GM13977 (cell line): ENCODE measurements at regions not wholly inside any gene's neighbourhood (a gene's known extent, or its start where the extent isn't known, plus 50 kb on each side); places are given as distances from the start of the nearest gene placed in this dataset.
"Not testable (repeated sequence)": the region's sequence is repeated elsewhere in the genome, so short reads cannot be mapped to it uniquely, and the experiment has no call there.

ENCODE experiments used
- DNase-seq: peaks from one replicate; pipeline ENCODE4 v3.0.0; 2012; ENCODE audit warnings: low spot score
- in situ Hi-C: fragments of 300-500 bp; cut with MboI; formaldehyde crosslinking; loops from one replicate; pipeline ENCODE4 v1.12.0; 2022; ENCODE audit warnings: low sequenced_read_pairs, low pct_unique_long_range_greater_than_20kb, mixed read lengths, inconsistent platforms; ENCODE audit not compliant: unreplicated experiment
- TF ChIP-seq, protein P1 (sequence below): IDR thresholded peaks from 2 replicates; pipeline ENCODE4 v1.5.1; 2012; ENCODE audit warnings: mild to moderate bottlenecking, control low read depth; ENCODE audit not compliant: insufficient read depth; ENCODE audit errors: extremely low read depth, missing control alignments

DNA sequence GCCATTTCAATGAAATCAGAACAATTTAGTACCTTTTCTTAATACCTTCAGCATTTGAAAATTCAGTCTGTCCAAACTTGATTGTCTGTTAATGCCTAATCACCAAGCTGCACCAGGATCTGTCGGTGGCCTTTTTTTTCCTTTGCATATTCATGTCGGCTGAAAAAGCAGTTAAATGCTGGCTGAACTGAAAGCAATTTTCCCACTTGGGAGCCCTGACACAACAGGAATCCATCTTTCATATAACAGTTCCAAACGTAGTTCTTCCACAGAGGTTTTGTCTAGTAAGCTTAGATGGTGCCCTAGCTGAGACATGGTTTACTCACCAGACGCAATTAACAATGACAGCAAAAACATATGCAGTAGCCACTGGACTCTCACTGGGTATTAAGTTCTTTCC is 83.6 kb upstream of the CHCHD3 start:
- no peak for DNase-seq
- in situ Hi-C loops, result no loop called here
- TF ChIP-seq, protein P1, sequence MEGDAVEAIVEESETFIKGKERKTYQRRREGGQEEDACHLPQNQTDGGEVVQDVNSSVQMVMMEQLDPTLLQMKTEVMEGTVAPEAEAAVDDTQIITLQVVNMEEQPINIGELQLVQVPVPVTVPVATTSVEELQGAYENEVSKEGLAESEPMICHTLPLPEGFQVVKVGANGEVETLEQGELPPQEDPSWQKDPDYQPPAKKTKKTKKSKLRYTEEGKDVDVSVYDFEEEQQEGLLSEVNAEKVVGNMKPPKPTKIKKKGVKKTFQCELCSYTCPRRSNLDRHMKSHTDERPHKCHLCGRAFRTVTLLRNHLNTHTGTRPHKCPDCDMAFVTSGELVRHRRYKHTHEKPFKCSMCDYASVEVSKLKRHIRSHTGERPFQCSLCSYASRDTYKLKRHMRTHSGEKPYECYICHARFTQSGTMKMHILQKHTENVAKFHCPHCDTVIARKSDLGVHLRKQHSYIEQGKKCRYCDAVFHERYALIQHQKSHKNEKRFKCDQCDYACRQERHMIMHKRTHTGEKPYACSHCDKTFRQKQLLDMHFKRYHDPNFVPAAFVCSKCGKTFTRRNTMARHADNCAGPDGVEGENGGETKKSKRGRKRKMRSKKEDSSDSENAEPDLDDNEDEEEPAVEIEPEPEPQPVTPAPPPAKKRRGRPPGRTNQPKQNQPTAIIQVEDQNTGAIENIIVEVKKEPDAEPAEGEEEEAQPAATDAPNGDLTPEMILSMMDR, result no peak

DNA sequence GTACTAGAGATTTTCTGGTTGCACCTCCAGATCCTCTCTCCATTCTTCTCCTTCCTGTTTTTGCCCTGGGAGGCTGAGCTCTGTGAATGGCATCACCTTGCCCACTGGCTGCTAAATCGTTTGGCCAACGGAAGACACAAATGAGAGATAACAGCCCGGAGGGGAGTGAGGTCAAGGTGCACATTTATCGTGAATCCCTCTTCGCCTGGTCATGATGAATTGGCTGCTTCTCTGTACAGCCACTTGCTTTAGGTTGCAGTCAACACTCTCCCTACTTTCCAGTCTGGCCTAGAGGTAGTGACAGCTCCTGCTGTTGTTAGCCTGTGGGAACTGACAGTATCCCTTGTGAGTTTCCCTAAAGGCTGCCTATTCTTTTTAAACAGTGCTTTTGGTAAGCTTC is 85.4 kb upstream of the CHCHD3 start:
- in situ Hi-C loops, result no loop called here
- TF ChIP-seq, protein P1, result no peak
- DNase-seq, result no peak

DNA sequence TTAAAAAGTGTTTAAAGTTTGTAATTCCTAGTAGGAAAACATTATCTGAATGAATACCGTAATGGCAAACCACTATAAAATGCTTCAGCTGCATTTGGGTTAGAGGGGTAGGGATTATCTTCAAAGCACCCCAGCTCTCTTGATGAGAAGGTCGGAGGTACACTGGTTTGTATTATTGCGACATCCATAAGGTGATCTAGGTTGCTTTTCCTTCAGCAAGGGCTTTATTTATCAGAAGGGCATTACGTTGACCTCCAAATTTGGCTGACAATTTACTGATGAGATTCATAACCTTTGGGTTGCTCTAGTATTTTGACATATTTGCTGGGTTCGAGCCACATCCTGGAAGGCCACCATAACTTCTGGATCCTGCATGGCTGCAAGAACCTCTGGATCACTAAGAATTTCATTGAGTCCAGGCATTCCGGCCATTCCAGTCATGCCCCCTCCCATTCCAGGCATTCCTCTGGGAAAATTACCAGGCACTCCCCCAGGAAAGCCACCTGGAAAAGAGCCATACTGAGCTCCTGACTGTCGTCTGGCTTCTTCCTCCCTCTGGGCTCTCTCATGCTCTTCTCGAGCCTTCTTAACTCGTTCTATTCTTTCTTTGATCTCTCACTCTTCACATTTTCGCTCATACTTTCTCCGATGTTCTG is 83.6 kb upstream of the EXOC4 start:
- in situ Hi-C loops, DNase-seq: not testable (repeated sequence)

DNA sequence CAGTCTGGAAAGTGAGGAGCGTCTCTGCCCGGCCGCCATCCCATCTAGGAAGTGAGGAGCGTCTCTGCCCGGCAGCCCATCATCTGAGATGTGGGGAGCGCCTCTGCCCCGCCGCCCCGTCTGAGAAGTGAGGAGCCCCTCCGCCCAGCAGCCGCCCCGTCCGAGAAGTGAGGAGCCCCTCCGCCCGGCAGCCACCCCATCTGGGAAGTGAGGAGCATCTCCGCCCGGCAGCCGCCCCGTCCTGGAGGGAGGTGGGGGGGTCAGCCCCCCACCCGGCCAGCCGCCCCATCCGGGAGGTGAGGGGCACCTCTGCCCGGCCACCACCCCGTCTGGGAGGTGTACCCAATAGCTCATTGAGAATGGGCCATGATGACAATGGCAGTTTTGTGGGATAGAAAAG is 75.4 kb upstream of the EXOC4 start:
- DNase-seq, in situ Hi-C loops: not testable (repeated sequence)

DNA sequence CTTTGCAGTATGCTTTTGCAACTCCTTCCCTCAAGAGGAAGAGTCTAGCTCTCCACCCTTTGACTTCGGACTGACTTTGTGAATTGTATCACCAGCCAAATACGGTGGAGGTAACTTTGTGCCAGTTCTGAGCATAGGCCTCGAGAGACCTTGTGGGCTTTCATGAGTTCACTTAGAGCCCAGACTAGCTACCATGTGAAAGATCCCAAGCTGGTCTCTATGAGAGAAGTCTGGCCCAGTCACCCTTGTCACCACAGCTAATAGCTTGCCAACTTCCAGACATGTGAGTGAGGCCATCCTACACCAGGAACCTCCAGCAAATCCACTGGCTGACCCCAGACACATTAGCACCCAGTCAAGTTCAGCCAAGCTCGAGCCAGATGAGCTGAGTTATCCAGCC is 72.2 kb upstream of the EXOC4 start:
- in situ Hi-C loops, result no loop called here
- TF ChIP-seq, protein P1, result no peak
- DNase-seq, result no peak

GRCh38 chr7:133183042-133183794 is 69.7 kb upstream of the EXOC4 start:
- in situ Hi-C loops, result no loop called here

DNA sequence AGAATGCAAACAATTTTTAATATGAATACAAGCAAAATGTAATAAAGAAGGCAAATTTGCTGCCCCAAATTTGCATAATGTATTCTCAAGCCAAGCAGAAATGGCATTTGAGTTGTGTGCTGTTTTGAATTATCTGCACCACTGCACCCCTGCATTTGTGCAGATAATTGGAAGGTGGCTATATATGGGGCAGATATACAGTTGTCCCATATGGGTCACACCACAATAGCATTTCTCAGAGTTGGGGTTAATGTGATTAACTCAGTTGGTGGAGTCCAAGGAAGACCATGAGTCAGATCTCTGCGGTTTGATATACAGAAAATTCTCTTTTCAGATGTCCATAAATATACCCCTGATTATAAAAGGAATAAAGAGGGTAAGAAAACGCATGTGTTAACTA is 68.9 kb upstream of the EXOC4 start:
- TF ChIP-seq, protein P1, result no peak
- DNase-seq, result no peak
- in situ Hi-C loops, result no loop called here

More at GRCh38 chr7:133183042-133183794, 69.7 kb upstream of the EXOC4 start:
- TF ChIP-seq, protein P1, result no peak
- no peak for DNase-seq
